HCT116 (cell line): ENCODE measurements at regions not wholly inside any gene's neighbourhood (a gene's known extent, or its start where the extent isn't known, plus 50 kb on each side); places are given as distances from the start of the nearest gene placed in this dataset.

Source experiments
- POLR2A ChIP-seq: IDR thresholded peaks from 2 replicates; pipeline ENCODE4 v1.7.0; 2011; ENCODE audit warnings: borderline replicate concordance; ENCODE audit not compliant: insufficient read depth, insufficient read length; ENCODE audit errors: extremely low read depth
- TF ChIP-seq, protein P1 (sequence below), 3 experiments: fragments of 200-600 bp in 1 of 3; sonication (generic) in 1 of 3; IDR thresholded peaks in 2 of 3; conservative IDR thresholded peaks in 1 of 3; 2 replicates each; pipeline ENCODE4 v1.5.1; 2012 to 2017; ENCODE audit warnings: low read depth in 2 of 3, low read length in 2 of 3, antibody characterized with exemption in 1 of 3, borderline replicate concordance in 1 of 3, control low read depth in 1 of 3, mild to moderate bottlenecking in 1 of 3, mixed read lengths in 1 of 3, mixed run types in 1 of 3, moderate library complexity in 1 of 3; ENCODE audit not compliant: insufficient read depth in 1 of 3

DNA sequence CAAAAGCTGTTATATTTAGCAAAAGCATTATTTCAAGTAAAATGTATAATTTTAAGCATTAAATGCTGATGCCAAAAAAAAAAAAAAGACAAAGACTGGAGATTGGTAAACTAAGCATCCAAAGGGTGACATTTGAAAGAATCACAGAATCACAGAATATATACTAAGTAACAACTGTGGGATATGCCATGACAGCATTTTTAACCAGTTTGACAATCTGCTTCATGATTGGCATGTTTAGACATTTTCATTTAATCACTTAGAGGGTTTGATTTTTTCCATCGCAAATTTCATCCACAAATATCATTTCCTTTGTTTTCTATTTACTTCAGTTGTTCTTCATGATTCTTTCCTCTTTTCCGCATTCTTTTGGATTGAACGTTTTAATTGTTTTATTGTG, 66.9 kb upstream of the TMEM18 start:
- TF ChIP-seq, protein P1, sequence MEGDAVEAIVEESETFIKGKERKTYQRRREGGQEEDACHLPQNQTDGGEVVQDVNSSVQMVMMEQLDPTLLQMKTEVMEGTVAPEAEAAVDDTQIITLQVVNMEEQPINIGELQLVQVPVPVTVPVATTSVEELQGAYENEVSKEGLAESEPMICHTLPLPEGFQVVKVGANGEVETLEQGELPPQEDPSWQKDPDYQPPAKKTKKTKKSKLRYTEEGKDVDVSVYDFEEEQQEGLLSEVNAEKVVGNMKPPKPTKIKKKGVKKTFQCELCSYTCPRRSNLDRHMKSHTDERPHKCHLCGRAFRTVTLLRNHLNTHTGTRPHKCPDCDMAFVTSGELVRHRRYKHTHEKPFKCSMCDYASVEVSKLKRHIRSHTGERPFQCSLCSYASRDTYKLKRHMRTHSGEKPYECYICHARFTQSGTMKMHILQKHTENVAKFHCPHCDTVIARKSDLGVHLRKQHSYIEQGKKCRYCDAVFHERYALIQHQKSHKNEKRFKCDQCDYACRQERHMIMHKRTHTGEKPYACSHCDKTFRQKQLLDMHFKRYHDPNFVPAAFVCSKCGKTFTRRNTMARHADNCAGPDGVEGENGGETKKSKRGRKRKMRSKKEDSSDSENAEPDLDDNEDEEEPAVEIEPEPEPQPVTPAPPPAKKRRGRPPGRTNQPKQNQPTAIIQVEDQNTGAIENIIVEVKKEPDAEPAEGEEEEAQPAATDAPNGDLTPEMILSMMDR (IDR thresholded peaks at IDR 0.05 in 2 of 3, conservative IDR thresholded peaks at IDR 0.05 in 1 of 3; ENCODE audit: borderline replicate concordance in 1 of 3, insufficient read depth in 1 of 3, low read depth in 2 of 3, low read length in 2 of 3) = no peak
- TF ChIP-seq POLR2A = no peak
